MCF 10A (cell line): ENCODE measurements at regions not wholly inside any gene's neighbourhood (a gene's known extent, or its start where the extent isn't known, plus 50 kb on each side); places are given as distances from the start of the nearest gene placed in this dataset.

Experiments
- BruUV-seq: library from RNA; stranded (reverse); fragments of 400-500 nt; replicated peaks from 2 replicates; lab custom pipeline; 2021; lab: Mats Ljungman, UMichigan
- CTCF ChIA-PET: fragments of 300-600 bp; sonication (Branson Sonifier 250); formaldehyde crosslinking; extraction: SDS; loops from one replicate; lab custom pipeline; 2021; ENCODE audit warnings: antibody characterized with exemption, inconsistent platforms; lab: Yijun Ruan, JAX
- POLR2A ChIA-PET: fragments of 300-600, 350-650 bp; sonication (Branson Sonifier 250); formaldehyde crosslinking; extraction: SDS; loops from one replicate; lab custom pipeline; 2020; ENCODE audit warnings: antibody characterized with exemption, inconsistent platforms; lab: Yijun Ruan, JAX
- DNase-seq: peaks from one replicate; pipeline ENCODE4 v3.0.0-alpha.2; 2018; ENCODE audit not compliant: unreplicated experiment
- H3K27ac Mint-ChIP-seq: one replicate; pipeline ENCODE4 v1.8.0; 2022; ENCODE audit warnings: mild to moderate bottlenecking, low read depth, mixed read lengths; ENCODE audit not compliant: unreplicated experiment
- H3K27me3 Mint-ChIP-seq: one replicate; pipeline ENCODE4 v1.8.0; 2022; ENCODE audit warnings: mixed read lengths; ENCODE audit not compliant: insufficient read depth, unreplicated experiment
- H3K36me3 Mint-ChIP-seq: one replicate; pipeline ENCODE4 v1.8.0; 2022; ENCODE audit warnings: mild to moderate bottlenecking, moderate library complexity, mixed read lengths; ENCODE audit not compliant: insufficient read depth, unreplicated experiment
- H3K4me1 Mint-ChIP-seq: one replicate; pipeline ENCODE4 v1.8.0; 2022; ENCODE audit warnings: mixed read lengths; ENCODE audit not compliant: insufficient read depth, unreplicated experiment
- H3K4me3 Mint-ChIP-seq: one replicate; pipeline ENCODE4 v1.8.0; 2022; ENCODE audit warnings: mild to moderate bottlenecking, moderate library complexity, mixed read lengths; ENCODE audit not compliant: unreplicated experiment
- H3K9me3 Mint-ChIP-seq: one replicate; pipeline ENCODE4 v1.8.0; 2022; ENCODE audit warnings: mixed read lengths; ENCODE audit not compliant: unreplicated experiment
- intact Hi-C: fragments of 100-400 bp; cut with micrococcal nuclease; formaldehyde crosslinking; loops from 2 replicates; pipeline ENCODE4 v1.14.1; 2022
- TF ChIP-seq, protein P1 (sequence below): fragments of 200-600 bp; IDR thresholded peaks from one replicate; pipeline ENCODE4 v1.8.0; 2022; ENCODE audit warnings: antibody characterized with exemption, mild to moderate bottlenecking; ENCODE audit not compliant: unreplicated experiment

DNA sequence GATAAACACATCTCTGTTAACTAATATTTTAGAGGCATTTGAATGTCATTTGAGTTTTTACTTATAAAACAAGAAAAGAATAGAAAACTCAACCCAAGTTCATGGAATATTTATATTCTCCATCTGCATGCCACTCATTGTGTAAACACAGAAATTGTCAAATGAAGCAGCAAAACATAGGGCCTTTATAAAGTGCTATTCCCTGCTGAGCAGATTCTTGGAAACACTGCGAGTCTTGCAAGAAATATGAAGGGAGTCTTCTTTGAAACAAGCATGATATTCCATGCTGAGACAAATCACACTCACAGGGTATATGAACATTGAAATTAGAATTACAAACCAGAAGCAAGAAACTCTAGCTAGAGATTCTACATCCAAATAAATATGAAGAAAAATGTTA lies 655.8 kb downstream of the BRINP3 start:
- H3K4me1 Mint-ChIP-seq = no peaks in the 10 kb centered on the region
- no peaks in the 10 kb centered on the region for H3K9me3 Mint-ChIP-seq
- intact Hi-C loops = no loop called here
- TF ChIP-seq, protein P1, sequence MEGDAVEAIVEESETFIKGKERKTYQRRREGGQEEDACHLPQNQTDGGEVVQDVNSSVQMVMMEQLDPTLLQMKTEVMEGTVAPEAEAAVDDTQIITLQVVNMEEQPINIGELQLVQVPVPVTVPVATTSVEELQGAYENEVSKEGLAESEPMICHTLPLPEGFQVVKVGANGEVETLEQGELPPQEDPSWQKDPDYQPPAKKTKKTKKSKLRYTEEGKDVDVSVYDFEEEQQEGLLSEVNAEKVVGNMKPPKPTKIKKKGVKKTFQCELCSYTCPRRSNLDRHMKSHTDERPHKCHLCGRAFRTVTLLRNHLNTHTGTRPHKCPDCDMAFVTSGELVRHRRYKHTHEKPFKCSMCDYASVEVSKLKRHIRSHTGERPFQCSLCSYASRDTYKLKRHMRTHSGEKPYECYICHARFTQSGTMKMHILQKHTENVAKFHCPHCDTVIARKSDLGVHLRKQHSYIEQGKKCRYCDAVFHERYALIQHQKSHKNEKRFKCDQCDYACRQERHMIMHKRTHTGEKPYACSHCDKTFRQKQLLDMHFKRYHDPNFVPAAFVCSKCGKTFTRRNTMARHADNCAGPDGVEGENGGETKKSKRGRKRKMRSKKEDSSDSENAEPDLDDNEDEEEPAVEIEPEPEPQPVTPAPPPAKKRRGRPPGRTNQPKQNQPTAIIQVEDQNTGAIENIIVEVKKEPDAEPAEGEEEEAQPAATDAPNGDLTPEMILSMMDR = no peak
- no peak for DNase-seq
- CTCF ChIA-PET = no interaction called here
- H3K27ac Mint-ChIP-seq = no peak overlapping the region
- H3K27me3 Mint-ChIP-seq = no peaks in the 10 kb centered on the region
- H3K4me3 Mint-ChIP-seq = no peak overlapping the region
- POLR2A ChIA-PET = no interaction called here
- H3K36me3 Mint-ChIP-seq = no peaks in the 10 kb centered on the region
- no TSS peak for BruUV-seq

DNA sequence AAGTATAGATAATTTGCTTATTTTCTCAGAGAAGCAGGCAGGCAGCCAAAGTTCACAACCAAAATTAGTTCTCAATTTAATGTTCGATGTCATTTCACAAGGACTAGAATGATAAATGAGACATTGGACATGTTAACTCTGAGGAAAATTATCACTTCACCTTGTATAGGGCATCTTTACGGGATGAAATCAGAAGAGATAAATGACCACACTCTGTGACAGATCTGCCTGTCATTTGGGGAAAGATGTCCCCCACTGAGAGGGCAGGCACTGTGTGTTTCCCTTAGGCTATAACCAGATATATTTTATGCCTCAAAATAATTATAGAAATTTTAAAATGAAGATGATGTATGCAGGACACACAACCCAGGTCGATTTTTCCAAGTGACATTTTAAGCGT lies 642.9 kb downstream of the BRINP3 start:
- ChIA-PET CTCF (no interaction called here), POLR2A (no interaction called here)
- H3K4me1 Mint-ChIP-seq = no peaks in the 10 kb centered on the region
- H3K27me3 Mint-ChIP-seq = no peaks in the 10 kb centered on the region
- H3K27ac Mint-ChIP-seq = no peak overlapping the region
- no peaks in the 10 kb centered on the region for H3K9me3 Mint-ChIP-seq
- no peak for DNase-seq
- intact Hi-C loops = no loop called here
- no TSS peak for BruUV-seq
- H3K4me3 Mint-ChIP-seq = no peak overlapping the region
- TF ChIP-seq, protein P1 = no peak
- H3K36me3 Mint-ChIP-seq = no peaks in the 10 kb centered on the region

DNA sequence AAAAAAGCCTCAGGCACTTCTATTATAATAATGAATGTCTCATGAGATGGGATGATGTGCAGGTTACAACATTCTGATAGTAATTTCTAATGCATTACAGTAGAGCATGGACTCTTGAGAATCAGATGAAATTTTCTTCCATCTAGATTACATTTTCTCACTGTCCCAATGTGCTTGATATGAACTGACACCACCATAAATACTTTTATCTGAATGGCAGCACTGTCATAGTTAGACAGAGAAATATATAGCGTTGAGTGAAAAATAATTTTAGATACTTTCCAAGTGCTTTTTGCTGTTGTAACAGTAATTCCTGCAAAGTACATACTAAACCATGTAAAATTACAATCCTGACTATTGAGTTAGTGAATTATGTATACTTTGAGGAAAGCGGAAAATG lies 630.1 kb downstream of the BRINP3 start:
- ChIA-PET CTCF (no interaction called here), POLR2A (no interaction called here)
- TF ChIP-seq, protein P1 = no peak
- H3K27ac Mint-ChIP-seq = no peak overlapping the region
- H3K36me3 Mint-ChIP-seq = no peaks in the 10 kb centered on the region
- intact Hi-C loops = no loop called here
- H3K4me1 Mint-ChIP-seq = no peaks in the 10 kb centered on the region
- no peak for DNase-seq
- no peaks in the 10 kb centered on the region for H3K27me3 Mint-ChIP-seq
- H3K9me3 Mint-ChIP-seq = no peaks in the 10 kb centered on the region
- BruUV-seq = no TSS peak
- H3K4me3 Mint-ChIP-seq = no peak overlapping the region

DNA sequence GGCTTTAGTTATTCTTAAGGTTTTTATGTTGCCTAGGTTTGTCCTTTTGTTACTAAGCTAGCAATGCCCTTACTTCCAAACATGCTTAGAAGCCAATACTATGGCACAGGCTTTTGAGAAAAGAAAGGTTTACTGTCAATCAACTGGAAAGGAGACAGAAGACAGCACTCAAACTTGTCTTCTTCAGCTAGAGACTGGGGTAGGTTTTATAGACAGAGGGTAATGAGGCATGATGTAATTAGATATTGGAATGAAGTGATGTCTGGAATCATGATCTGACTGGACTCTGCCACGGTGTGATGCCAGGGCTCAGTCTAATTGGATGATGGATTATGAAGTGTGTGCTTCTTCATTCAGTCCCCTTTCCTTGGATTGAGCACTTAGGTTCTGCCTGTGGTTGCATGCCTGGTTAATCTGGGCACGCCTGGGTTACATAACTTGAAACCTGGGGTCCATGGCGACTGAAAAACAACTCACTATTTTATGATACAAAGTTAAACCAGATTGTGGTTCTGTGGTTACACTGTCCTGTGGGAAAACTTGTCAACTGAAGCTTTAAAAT lies 625.8 kb downstream of the BRINP3 start:
- Mint-ChIP-seq H3K4me3 (no peak overlapping the region), H3K4me1 (peaks cover 7% of the 10 kb centered on the region), H3K9me3 (peaks cover 22% of the 10 kb centered on the region), H3K36me3 (no peaks in the 10 kb centered on the region), H3K27ac (no peak overlapping the region), H3K27me3 (no peaks in the 10 kb centered on the region)
- CTCF ChIA-PET = interaction anchor here (0.6 to 0.7 kb wide), 2 partner anchors 140 to 552 kb away, joined by 3 read pairs; no protein-coding TSS in a partner anchor
- TF ChIP-seq, protein P1 = no peak
- POLR2A ChIA-PET = no interaction called here
- DNase-seq = no peak
- intact Hi-C loops = loop anchor here (10.0 kb wide), 1 partner anchor 173 kb away; no protein-coding TSS in a partner anchor
- BruUV-seq = no TSS peak
